ENCODE measurements at regions not wholly inside any gene's neighbourhood (a gene's known extent, or its start where the extent isn't known, plus 50 kb on each side); places are given as distances from the start of the nearest gene placed in this dataset.

DNA sequence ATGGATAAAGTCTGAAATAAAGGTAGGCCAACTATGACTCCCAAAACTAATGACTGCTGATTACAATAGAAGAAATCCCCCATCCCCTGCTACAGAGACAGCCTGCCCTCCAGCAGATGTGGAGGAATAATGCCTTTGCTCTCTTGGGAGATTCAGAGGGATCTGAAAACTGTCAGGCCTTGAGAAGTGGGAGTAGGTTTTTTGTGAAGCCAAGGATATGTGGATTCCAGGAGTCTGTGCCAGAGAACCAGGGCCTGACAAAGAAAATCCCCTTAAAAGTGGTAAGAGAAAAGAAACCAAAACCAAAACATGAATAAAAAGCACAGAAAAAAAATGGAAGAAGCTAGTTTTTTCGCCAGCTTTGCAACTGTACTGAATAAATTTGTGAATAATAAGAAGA, 397.6 kb downstream of the ZNF521 start:
- DNase-seq: no peak

DNA sequence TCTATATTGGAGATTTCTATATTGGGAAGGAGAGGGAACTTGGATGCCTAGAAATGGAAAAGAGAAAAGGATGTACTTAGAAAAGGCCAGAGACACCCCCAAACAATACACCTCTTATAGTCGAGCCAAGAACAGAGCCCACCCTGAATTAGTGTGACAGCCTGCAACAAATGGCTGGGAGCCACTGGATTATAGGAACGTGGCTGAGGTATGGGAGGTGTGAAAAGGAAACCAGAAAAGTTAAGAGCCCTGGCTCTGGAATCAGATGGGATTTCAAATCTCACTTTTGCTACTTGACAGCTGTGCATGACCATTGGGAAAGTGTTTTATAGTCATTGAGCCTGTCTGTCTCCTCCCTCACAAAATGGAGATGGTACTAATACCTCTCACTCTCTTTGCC, 394.0 kb downstream of the ZNF521 start:
- no peak for DNase-seq

DNA sequence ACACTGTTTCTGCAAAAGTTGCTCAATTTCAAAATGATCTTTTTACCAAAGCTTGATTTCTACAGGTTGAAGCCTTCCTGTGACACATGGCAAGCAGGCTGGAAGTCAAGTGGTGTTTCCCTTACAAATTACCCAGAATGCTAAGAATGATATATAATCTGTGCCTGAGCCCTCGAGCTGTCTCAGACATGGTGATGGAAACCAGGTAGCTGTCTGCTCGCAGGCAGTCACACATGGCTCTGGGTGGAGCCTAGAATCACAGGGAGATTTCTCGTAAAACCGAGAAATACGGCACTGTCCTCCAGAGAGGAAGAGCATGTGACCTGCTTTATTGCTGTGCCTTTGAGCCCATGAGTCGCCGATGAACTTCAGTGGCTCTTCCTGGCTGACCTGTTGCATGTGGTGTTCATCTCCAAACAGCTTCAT, 392.9 kb downstream of the ZNF521 start:
- DNase-seq: no peak

DNA sequence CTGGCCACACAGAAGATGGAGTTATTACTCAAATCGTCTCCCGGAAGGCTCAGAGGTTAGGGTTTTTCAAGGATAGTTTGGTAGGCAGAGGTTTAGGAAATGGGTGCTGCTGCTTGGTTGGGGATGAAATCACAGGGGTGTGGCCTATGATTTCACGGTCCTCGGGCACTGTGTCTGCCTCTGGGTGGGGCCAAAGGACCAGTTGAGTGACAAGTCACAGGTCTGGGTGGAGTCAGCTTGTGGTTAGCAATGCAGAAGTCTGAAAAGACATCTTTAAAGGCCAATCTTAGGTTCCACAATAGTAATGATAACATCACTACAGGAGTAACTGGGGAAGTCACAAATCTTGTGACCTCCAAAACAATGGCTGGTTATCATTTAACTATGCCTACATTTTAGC, 387.8 kb downstream of the ZNF521 start:
- DNase-seq: no peak

DNA sequence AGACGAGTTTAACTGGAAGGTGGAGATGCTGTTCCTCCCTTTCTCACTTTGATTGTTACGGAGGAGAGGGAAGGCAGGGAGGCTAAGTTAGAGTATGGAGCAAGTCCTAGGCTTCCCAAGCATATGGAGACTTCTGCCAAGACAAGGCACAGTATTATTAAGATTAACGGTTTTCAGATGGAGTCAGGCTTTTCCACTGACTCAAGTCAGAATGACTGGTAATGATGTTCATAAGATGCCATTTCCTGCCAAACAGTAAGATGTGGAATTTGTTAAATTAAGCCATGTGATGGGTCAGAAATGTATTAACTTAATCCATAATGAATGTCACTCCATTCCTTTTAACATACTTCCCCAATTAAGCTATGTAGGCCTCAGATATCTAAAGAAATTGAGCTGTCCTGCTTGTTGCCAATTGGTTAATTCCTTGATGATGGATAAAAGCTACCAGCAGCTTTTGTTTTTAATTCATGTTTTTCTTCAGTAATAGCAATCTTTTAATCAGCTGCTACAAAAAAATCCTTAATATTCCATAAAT, 383.7 kb downstream of the ZNF521 start:
- no peak for DNase-seq

DNA sequence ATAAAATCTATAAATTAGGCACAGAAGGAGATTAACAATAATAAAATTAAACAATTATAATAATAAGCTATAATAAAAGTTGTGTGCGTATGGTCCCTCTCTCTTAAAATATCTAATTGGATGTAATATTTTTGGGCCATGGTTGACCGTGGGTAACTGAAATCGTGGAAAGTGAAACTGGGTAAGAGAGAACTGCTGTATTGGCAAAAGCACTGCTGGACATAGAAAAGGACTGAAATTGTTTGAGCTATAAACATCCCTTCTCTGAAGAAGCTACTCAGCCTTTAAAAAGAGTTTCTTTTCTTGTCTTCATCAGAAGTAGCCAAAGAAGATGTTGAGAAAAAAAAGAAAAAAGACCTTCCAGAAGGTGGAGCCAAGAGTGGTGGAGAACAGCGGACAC, 379.4 kb downstream of the ZNF521 start:
- DNase-seq: no peak

DNA sequence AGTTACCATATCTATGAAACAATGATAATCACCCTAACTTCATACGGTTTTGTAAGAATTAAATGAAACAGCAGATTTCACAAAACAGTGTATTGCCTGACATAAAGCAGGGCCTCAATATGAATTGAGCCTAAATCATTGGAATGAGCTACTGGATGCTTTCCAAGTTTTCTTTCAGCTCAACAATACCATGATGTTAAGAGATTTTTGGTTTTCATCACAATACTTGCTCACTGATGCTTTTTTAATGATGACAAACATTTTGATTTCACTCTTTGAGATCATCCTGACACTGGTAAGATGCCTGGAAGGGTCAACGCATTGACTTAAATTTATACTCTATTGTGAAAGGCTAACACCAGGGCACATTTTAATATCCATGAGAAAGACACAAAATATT, 377.5 kb downstream of the ZNF521 start:
- no peak for DNase-seq

DNA sequence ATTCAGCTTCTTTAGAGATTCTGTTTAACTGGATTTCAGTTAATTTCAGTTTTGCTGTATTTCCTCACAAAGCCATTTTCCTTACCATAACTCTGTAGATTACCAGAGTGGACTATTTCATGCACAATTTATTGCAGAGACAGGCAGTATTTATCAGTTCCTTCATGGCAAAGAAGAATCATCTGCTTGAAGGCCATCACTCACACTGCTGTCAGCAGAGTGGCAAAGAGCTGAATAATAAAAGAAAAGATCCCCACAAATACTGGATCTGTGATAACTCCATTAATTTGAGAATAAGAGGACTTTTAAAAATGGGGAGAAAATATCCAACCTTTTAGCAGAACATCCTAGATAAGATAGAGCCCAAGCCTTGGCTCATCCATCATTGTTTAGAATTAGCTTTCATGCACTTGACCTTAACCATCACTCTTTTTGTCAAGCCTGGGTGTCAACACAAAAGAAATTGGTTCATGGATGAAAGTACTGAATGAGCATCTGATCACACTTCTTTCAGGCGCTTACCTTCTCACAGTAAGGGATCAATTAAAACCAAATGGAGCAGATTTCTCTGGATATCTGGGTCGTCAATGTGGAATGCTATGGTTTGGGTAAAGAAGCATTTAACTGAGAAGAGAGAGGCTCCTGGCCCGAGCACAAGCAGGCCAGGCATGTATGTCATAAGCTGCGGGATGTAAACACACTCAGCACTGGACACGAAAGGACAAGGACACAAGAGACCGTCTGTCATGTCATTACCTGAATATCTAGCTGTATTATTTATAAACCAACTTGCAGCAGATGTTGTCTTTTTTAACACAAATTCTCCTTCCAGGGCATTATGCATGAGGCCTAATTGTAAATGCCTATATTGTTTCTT, 376.2 kb downstream of the ZNF521 start:
- DNase-seq: no peak

DNA sequence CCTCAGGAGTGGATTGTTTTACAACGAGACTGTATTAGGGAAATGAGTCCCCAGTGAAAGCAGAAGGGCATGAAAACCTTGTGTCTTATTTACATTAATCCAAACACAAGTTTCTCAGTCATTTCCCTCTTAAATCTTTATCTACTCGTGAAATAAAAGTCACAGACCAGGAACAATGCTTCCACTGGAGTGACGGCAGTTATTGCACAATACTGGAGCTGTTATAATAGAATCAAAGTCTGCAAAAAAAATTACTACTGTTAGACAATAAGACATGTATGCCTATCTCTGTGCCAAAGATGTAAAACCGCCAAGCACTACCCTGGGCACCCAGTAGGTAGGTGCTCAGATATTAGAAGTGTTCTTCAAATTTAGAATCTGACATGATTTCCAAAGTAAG, 375.5 kb downstream of the ZNF521 start:
- DNase-seq: no peak

DNA sequence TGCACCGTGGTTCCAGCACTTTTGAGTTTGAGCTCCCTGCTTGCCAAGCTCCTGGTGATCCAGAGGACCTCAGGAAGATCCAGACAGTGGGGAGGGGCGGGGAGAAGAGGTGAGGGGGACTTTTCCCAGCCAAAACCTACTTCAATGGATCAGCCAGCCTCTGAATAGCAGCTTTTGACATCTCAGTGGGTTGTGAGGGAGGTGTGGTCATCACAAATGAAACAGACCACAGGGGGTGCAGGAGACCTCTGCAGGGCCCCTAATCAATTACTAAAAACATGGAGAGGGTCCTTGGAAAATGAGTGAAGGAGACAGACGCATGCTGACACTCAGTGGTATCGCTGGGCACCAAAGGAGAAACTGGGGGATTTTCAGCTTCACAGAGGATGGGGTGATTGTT, 372.7 kb downstream of the ZNF521 start:
- no peak for DNase-seq

DNA sequence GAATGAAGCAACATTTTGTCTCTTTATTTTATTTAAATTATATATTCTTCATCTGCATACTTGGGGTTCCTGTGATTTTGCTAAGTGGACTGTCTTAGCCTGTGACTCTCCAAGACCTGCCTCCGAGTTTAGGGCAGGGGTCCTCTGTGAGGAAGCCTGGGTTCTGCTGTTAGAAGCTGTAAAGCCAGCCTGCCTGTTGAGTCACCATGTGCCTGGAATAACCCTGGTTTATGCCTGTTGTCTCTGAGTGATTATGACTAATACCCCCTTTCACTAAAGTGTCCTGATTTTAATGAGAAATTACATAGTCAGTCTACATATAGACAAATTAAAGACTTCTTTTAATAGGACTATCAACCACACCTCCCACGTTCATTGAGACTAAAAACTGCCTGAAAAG, 369.1 kb downstream of the ZNF521 start:
- no peak for DNase-seq

DNA sequence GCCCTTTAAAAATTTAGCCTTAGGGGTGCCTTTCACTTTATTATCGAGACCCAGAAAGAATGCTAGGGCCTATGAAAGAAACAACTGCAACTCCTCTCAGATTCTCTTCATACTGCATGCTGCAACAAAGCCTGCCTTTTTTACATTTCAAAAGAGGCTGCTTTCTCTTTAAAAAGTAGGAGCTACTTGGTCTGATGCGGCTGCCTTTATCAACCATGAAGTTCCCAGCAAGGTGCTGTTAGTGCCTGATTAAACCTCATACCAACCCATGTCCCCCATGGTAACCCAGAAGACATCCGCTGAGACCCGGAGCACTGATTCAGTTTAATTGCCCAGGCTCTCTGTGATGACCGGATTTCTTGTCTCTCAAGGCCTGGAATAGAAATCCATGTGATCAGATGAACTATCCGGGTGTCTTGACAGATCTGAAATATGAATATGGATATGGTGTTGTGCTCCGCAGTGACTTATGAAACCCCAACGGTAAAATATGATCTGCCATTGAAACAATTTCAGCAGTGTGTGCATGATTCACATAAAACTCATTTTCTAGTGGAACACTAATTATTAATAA, 368.3 kb downstream of the ZNF521 start:
- DNase-seq: no peak

DNA sequence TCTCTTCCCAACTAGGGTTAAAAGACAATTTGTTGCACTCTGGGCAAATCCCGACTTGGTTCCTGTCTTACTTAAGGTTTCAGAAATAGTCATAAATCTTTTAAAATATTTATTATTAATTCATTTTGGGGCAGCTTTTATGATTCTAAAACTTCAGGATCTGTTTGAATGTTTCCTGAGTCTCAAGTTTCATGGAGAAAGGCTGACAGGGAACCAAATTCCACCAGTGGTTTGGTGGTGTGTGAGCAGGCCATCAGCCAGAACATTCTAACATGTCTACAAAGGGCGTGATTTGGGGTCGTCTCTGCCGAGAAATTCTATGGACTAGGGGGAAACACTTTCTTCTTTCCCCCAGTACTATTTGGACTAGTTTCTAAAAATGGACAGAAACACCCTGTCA, 366.4 kb downstream of the ZNF521 start:
- no peak for DNase-seq

DNA sequence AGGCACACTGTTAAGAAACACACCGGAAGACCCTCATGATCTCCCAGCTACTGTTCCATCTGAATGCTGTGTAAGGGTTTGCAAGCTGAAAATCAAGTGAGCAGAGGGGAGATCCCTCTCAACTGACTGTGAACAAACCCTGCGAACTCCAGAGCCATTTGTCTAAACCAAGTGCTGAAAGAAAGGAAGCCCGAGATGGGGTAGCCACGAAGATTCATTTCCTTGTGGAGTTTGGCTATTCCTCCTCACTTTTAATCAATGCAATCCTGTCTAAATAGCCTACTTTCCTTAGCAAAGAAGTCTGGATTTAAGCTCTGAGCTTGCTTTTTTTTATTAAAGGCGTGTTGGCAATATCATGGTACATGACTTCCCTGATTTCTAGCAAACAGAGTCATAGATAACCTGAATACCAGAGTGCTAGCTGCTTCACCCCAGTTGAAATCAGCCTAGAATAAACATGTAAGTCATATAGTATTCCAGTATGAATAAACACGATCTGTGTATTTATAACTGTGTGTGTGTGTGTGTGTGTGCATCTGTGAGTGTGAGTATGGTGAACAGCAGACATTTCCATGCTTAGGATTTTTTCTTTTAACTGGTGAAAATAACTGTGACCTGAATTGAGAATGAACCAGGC, 365.2 kb downstream of the ZNF521 start:
- no peak for DNase-seq

DNA sequence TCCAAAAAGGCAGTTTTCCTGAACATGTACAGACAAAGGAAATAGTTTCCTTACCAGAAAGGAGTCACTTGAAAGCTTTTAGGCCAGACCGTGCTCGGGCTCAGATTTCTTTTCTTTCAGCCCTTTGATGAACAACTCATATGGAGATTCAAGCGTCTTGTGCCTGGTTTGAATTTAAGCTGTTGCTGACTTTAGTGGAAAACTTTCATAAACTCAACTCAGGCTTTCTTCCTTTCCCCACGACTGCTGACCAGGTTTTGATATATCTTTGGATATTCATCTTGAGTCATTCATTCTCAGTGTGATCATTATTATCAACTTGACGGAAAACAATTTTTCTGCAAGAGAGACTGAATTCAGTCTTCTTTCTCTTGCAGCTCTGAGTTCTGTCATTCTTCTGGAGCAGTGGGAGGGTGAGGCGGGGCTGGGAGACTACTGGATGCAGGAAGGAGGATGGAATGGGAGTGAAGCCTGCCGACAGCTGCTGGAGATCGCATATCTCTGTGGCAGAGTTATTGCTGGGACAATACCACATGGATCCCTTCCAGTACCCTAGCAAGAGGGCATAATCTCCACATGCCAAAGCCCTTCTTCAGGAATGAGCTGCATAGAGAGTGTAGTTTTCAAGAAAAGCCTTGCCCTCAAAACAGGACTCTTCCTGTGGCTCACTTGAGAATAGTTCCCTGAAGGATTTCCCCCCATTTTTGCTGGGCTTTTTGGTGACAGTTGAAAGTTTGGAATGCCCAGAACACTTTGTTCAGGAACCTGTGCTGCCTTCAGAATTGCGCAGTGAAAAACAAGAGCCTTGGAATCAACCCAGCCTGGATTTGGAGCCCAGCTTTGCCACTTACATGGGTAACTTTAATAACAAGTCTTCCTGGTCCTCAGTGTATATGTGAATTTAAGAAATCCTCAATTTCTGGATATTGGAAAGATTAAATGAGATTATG, 364.4 kb downstream of the ZNF521 start:
- DNase-seq: no peak

DNA sequence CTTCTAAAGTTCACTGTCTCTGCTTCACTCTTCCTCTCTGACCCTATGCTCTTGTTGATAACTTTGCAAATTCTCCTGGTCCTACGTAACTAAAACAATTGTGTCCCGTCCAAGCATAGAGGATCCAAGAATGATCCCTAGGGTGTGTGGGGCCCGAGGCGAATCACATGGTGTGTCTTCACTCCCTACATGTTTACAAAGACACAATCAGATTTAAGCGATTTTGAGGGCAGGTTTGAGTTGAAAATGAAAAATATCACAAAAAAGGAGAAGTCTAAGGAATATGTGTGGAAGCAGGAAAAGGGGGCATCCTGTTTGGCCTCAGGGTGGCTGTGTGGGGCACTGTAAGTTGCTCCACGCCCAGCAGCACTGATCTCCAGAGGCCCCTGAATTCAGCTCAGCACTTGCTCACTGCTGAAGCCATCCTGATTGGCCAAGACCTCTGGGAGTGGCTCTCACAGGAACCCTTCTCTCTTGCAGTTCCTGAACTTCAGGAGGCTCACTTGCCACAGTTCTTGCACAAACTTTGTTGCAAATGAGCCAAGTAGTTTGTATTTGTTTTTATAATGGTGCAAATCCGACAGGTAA, 363.6 kb downstream of the ZNF521 start:
- DNase-seq: no peak

DNA sequence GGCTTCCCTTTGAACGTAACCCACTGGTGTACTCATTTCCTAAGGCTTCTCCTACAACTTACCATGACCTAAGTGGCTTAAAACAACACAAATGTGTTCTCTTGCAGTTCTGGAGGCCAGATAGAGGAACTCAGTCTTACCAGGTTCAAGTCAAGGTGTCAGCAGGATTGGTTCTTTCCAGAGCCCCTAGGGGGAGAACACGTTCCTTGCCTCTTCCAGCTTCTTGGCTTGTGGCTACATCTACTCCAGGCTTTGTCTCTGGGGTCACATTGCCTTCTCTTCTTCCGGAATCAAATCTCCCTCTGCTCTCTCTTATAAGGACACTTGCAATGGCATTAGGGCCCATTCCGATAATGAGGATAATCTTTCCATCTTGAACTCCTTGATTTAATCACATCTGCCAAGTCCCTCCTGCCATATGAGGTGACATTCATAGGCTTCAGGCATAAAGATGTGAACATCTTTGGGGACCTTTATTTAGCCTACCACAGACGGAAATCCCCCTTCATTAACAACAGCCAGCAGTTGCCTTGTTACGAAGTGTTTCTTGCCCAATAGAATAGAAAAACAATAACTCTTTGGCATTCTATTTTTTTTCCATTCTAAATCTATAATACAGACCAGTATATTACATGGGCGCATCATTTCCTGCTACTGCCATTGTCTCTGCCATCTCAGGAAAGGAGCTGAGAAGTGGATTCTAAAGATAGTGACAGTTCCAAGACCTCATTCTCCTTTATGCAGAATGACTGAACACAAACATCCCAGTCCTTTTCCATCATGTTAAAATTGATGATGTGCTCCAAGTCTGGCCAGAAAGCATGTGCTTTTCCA, 362.0 kb downstream of the ZNF521 start:
- DNase-seq: no peak

DNA sequence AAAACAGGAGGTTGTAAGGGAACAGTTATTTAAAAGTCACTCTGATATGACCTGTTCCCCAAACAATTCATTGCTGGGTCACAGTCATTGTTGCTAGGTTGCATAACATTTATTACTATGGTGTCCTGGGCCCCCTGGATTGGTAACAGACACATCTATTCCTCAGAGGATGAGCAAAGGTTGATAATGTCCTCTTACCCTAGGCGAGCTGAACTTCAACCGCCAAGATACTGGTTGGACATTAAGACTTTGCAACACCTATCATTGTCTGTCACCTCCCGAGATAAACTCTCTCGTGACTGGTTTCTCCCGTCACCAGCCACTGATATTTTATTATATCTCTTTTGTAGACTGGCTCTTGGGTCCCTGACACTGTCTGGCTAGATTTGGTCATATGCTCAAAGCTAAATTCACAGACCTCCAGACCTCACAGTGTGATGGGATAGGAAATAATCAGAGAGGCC, 361.3 kb downstream of the ZNF521 start:
- DNase-seq: no peak

DNA sequence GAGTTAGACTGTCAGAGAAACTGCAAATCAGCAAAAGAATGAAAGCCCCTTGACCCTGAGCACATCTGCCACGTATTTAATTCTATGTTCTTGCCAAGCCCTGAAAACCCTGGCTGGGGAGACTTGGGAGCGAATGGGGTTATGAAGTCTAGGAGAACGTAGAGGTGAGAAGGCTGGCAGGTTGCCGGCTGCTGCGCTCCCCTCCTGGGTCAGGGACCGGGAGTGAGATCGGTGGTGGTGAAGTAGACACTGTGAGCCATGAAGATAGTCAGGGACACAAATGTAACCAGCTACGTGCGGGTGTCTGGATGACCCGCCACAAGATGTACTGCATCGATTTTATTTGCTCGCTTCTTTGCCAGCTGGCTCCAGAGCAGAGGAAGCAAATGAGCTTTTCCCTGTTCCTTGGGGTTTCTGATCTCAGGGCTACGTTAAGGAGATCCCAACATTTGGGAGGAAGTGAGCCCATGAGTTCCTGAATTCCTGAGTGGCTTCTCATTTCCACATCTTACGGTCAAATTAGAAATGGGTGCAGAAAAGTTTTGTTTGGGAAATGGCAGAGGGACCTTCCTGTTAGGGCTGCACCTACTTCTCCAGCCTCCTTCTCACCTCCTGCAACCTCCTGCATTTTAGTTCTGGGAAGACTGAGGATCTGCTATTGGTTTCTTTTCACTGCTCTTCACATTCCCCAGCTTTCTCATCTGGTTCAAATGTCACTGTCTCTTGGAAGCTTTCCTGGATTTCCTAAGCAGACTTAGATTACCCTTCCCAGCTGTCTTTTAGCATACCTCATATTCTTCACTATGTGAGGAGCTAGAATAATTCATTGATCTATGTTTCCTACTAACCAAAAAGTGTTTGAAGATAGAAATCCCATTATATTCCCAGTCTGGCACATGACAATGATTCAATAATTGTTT, 360.6 kb downstream of the ZNF521 start:
- no peak for DNase-seq

DNA sequence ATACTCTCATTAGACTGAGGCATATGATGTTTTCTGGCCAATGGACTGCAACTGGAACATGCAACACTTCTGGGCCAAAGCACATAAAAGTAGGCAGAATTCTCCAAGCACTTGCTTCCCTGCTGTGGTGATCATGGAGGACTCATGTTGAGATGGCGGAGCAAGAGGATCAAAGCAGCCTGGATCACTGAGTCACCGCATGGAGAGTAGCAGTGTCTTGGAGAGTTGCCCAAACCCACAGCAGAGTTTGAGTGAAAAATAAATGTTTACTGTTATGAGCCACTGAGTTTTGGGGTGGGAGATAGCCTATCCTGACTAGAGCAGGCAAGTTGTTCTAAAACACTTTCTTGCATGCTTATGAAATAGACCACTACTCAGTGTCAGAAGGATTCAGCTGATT, 359.5 kb downstream of the ZNF521 start:
- DNase-seq: no peak

Data from CD4-positive, alpha-beta T cell treated with Interleukin-6 for 4 hours (primary cell).